SK-N-SH treated with all-trans-retinoic acid at 6 μM for 48 hours (cell line): ENCODE measurements at regions not wholly inside any gene's neighbourhood (a gene's known extent, or its start where the extent isn't known, plus 50 kb on each side); places are given as distances from the start of the nearest gene placed in this dataset.
"Not testable (repeated sequence)": the region's sequence is repeated elsewhere in the genome, so short reads cannot be mapped to it uniquely, and the experiment has no call there.

Source experiments
- ATAC-seq: fragments of 200-7000 bp; cut with Tn5 transposase; 3 replicates; pipeline ENCODE4 v1.9.1; 2020; ENCODE audit warnings: mild to moderate bottlenecking, moderate library complexity
- ARNTL ChIP-seq: fragments of 450-650 bp; formaldehyde crosslinking; IDR thresholded peaks from 2 replicates; pipeline ENCODE4 v1.5.0; 2020; ENCODE audit warnings: low read depth, mild to moderate bottlenecking, moderate library complexity, borderline replicate concordance
- BACH2 ChIP-seq: fragments of 250-450 bp; sonication (Bioruptor Pico); IDR thresholded peaks from 2 replicates; pipeline ENCODE4 v1.9.0; 2021; ENCODE audit warnings: mild to moderate bottlenecking, borderline replicate concordance
- CSDC2 ChIP-seq: fragments of 250-450 bp; sonication (Bioruptor Pico); IDR thresholded peaks from 2 replicates; pipeline ENCODE4 v1.5.0; 2020; ENCODE audit warnings: mild to moderate bottlenecking, moderate library complexity
- CSRNP3 ChIP-seq: fragments of 250-450 bp; sonication (Bioruptor Pico); IDR thresholded peaks from 2 replicates; pipeline ENCODE4 v1.5.1; 2021; ENCODE audit warnings: mild to moderate bottlenecking, moderate library complexity
- ESRRG ChIP-seq: fragments of 250-450 bp; sonication (Bioruptor Pico); IDR thresholded peaks from 2 replicates; pipeline ENCODE4 v1.6.1; 2021; ENCODE audit warnings: mild to moderate bottlenecking
- GLIS3 ChIP-seq: fragments of 250-450 bp; sonication (Bioruptor Pico); IDR thresholded peaks from 2 replicates; pipeline ENCODE4 v1.5.0; 2020; ENCODE audit warnings: mild to moderate bottlenecking, moderate library complexity
- ISL1 ChIP-seq: fragments of 250-450 bp; sonication (Bioruptor Pico); IDR thresholded peaks from 2 replicates; pipeline ENCODE4 v2.1.2; 2022; ENCODE audit warnings: mild to moderate bottlenecking, moderate library complexity
- OSR1 ChIP-seq: fragments of 250-450 bp; sonication (Bioruptor Pico); IDR thresholded peaks from 2 replicates; pipeline ENCODE4 v1.8.0; 2022; ENCODE audit warnings: moderate library complexity, mild to moderate bottlenecking, inconsistent platforms
- PATZ1 ChIP-seq: fragments of 250-450 bp; sonication (Bioruptor Pico); IDR thresholded peaks from 2 replicates; pipeline ENCODE4 v1.8.0; 2020; ENCODE audit warnings: mild to moderate bottlenecking, moderate library complexity, borderline replicate concordance
- POU6F1 ChIP-seq: fragments of 250-450 bp; sonication (Bioruptor Pico); IDR thresholded peaks from 2 replicates; pipeline ENCODE4 v1.8.0; 2021; ENCODE audit warnings: low read depth, mild to moderate bottlenecking, moderate library complexity, borderline replicate concordance
- PPARA ChIP-seq: fragments of 250-450 bp; sonication (Bioruptor Pico); IDR thresholded peaks from 2 replicates; pipeline ENCODE4 v1.5.0; 2020; ENCODE audit warnings: mild to moderate bottlenecking, borderline replicate concordance
- RARB ChIP-seq: fragments of 250-450 bp; sonication (Bioruptor Pico); IDR thresholded peaks from 2 replicates; pipeline ENCODE4 v1.8.0; 2021; ENCODE audit warnings: mild to moderate bottlenecking, moderate library complexity
- SNAI2 ChIP-seq: fragments of 250-450 bp; sonication (Bioruptor Pico); IDR thresholded peaks from 2 replicates; pipeline ENCODE4 v1.5.0; 2020; ENCODE audit warnings: mild to moderate bottlenecking, moderate library complexity
- TCF4 ChIP-seq: fragments of 250-450 bp; sonication (Bioruptor Pico); IDR thresholded peaks from 2 replicates; pipeline ENCODE4 v1.8.0; 2021; ENCODE audit warnings: mild to moderate bottlenecking, moderate library complexity, borderline replicate concordance
- TOX ChIP-seq: fragments of 250-450 bp; sonication (Bioruptor Pico); IDR thresholded peaks from 2 replicates; pipeline ENCODE4 v1.8.0; 2021; ENCODE audit warnings: mild to moderate bottlenecking, moderate library complexity, borderline replicate concordance
- TSHZ2 ChIP-seq: fragments of 250-450 bp; sonication (Bioruptor Pico); IDR thresholded peaks from 2 replicates; pipeline ENCODE4 v1.5.0; 2020; ENCODE audit warnings: mild to moderate bottlenecking, moderate library complexity
- ZC3H10 ChIP-seq: fragments of 250-450 bp; sonication (Bioruptor Pico); IDR thresholded peaks from 2 replicates; pipeline ENCODE4 v1.5.1; 2021; ENCODE audit warnings: mild to moderate bottlenecking, moderate library complexity
- ZFP3 ChIP-seq: fragments of 250-450 bp; sonication (Bioruptor Pico); IDR thresholded peaks from 2 replicates; pipeline ENCODE4 v1.5.0; 2020; ENCODE audit warnings: mild to moderate bottlenecking, moderate library complexity
- ZFP30 ChIP-seq: fragments of 450-650 bp; formaldehyde crosslinking; IDR thresholded peaks from 2 replicates; pipeline ENCODE4 v1.5.0; 2022; ENCODE audit warnings: mild to moderate bottlenecking, moderate library complexity
- ZNF565 ChIP-seq: fragments of 450-650 bp; formaldehyde crosslinking; conservative IDR thresholded peaks from 2 replicates; pipeline ENCODE4 v1.5.0; 2020; ENCODE audit warnings: low read depth, mild to moderate bottlenecking, moderate library complexity
- ZNF70 ChIP-seq: fragments of 450-650 bp; formaldehyde crosslinking; IDR thresholded peaks from 2 replicates; pipeline ENCODE4 v1.5.0; 2020; ENCODE audit warnings: mild to moderate bottlenecking, moderate library complexity
- ZNF8 ChIP-seq: fragments of 450-650 bp; formaldehyde crosslinking; IDR thresholded peaks from 2 replicates; pipeline ENCODE4 v1.5.0; 2020; ENCODE audit warnings: mild to moderate bottlenecking, moderate library complexity

GRCh38 chr6:121559611-121560269 lies 124.3 kb downstream of the GJA1 start:
- TF ChIP-seq GLIS3, result no peak
- TF ChIP-seq TOX (CRISPR knock-in tag), result no peak
- no peak for TF ChIP-seq ESRRG (CRISPR knock-in tag)
- no peak for TF ChIP-seq PPARA
- TF ChIP-seq TSHZ2, result no peak
- no peak for TF ChIP-seq ZNF70 (CRISPR knock-in tag)
- no peak for TF ChIP-seq ZNF8 (CRISPR knock-in tag)
- no peak for TF ChIP-seq ARNTL (CRISPR knock-in tag)
- no peak for TF ChIP-seq SNAI2
- TF ChIP-seq ZNF565 (CRISPR knock-in tag), result no peak
- TF ChIP-seq CSDC2 (CRISPR knock-in tag), result no peak
- TF ChIP-seq TCF4 (CRISPR knock-in tag), result no peak
- no peak for TF ChIP-seq ZFP30
- TF ChIP-seq, all 23 proteins: peak for 0
- ATAC-seq, result no peak

GRCh38 chr6:121560476-121560875 lies 125.0 kb downstream of the GJA1 start:
- ATAC-seq, result no peak
- TF ChIP-seq OSR1 (CRISPR knock-in tag), result no peak
- no peak for TF ChIP-seq ZNF565 (CRISPR knock-in tag)
- TF ChIP-seq PATZ1, result no peak
- TF ChIP-seq ZFP30, result no peak
- no peak for TF ChIP-seq SNAI2
- TF ChIP-seq ZNF70 (CRISPR knock-in tag), result no peak
- no peak for TF ChIP-seq RARB (CRISPR knock-in tag)
- TF ChIP-seq ISL1 (CRISPR knock-in tag), result no peak
- no peak for TF ChIP-seq ZNF8 (CRISPR knock-in tag)
- TF ChIP-seq GLIS3, result no peak
- TF ChIP-seq TCF4 (CRISPR knock-in tag), result no peak
- no peak for TF ChIP-seq CSRNP3
- TF ChIP-seq BACH2 (CRISPR knock-in tag), result no peak
- TF ChIP-seq ARNTL (CRISPR knock-in tag), result no peak
- TF ChIP-seq PPARA, result no peak
- no peak for TF ChIP-seq POU6F1 (CRISPR knock-in tag)

GRCh38 chr6:121563286-121563685 lies 127.8 kb downstream of the GJA1 start:
- no peak for TF ChIP-seq PPARA
- TF ChIP-seq ZNF8 (CRISPR knock-in tag), result no peak
- no peak for TF ChIP-seq PATZ1
- no peak for TF ChIP-seq TOX (CRISPR knock-in tag)
- no peak for TF ChIP-seq ZFP3 (CRISPR knock-in tag)
- TF ChIP-seq ISL1 (CRISPR knock-in tag), result no peak
- TF ChIP-seq SNAI2, result no peak
- TF ChIP-seq CSDC2 (CRISPR knock-in tag), result no peak
- no peak for TF ChIP-seq ESRRG (CRISPR knock-in tag)
- TF ChIP-seq ARNTL (CRISPR knock-in tag), result no peak
- no peak for TF ChIP-seq ZC3H10 (CRISPR knock-in tag)
- no peak for TF ChIP-seq POU6F1 (CRISPR knock-in tag)
- TF ChIP-seq ZNF70 (CRISPR knock-in tag), result no peak
- TF ChIP-seq TCF4 (CRISPR knock-in tag), result no peak
- no peak for TF ChIP-seq OSR1 (CRISPR knock-in tag)
- no peak for ATAC-seq

- ATAC-seq, result not testable (repeated sequence)
Observed at GRCh38 chr6:121564529-121564928, 129.1 kb downstream of the GJA1 start.
